H1 (cell line): ENCODE measurements at regions not wholly inside any gene's neighbourhood (a gene's known extent, or its start where the extent isn't known, plus 50 kb on each side); places are given as distances from the start of the nearest gene placed in this dataset.

Experiments
- CTCF ChIA-PET: fragments of 300-600 bp; sonication (Branson Sonifier 250); formaldehyde crosslinking; loops from one replicate; lab custom pipeline; 2021; ENCODE audit not compliant: partially characterized antibody; lab: Charles Lee
- POLR2A ChIA-PET: fragments of 300-600 bp; sonication (Branson Sonifier 250); formaldehyde crosslinking; loops from one replicate; lab custom pipeline; 2021; ENCODE audit warnings: inconsistent platforms; ENCODE audit not compliant: partially characterized antibody; lab: Charles Lee
- DNase-seq, 2 experiments: peaks; one replicate each; pipeline versions ENCODE4 v3.0.0 to v3.0.0-alpha.2; 2010 to 2022; ENCODE audit warnings: low spot score in 2 of 2, low read depth in 1 of 2, mixed read lengths in 1 of 2
- FAIRE-seq: peaks from 2 replicates; lab custom pipeline; 2011; peaks lifted over from hg19 to GRCh38; lab: Jason Lieb, UNC
- H2AFZ ChIP-seq: 2 replicates; pipeline ENCODE4 v1.8.1; 2012; ENCODE audit warnings: low read length, inconsistent platforms
- H2AK5ac ChIP-seq: 2 replicates; pipeline ENCODE4 v1.6.1; 2013; ENCODE audit warnings: low read depth, low read length
- H2BK120ac ChIP-seq: replicated peaks from 2 replicates; pipeline ENCODE3; 2013; ENCODE audit warnings: low read depth, low read length, inconsistent platforms
- H2BK12ac ChIP-seq: 2 replicates; pipeline ENCODE4 v1.6.1; 2013; ENCODE audit warnings: low read depth, low read length
- H2BK15ac ChIP-seq: 2 replicates; pipeline ENCODE4 v1.6.1; 2013; ENCODE audit warnings: low read length
- H2BK20ac ChIP-seq: 2 replicates; pipeline ENCODE4 v1.6.1; 2013; ENCODE audit warnings: low read length
- H2BK5ac ChIP-seq: 2 replicates; pipeline ENCODE4 v1.6.1; 2013; ENCODE audit warnings: low read depth, low read length
- H3K14ac ChIP-seq: 2 replicates; pipeline ENCODE4 v1.6.1; 2013; ENCODE audit warnings: inconsistent platforms; ENCODE audit not compliant: insufficient read length
- H3K18ac ChIP-seq: 2 replicates; pipeline ENCODE4 v1.6.1; 2013; ENCODE audit warnings: low read length; ENCODE audit errors: extremely low read depth
- H3K23ac ChIP-seq: 2 replicates; pipeline ENCODE4 v1.6.1; 2013; ENCODE audit warnings: inconsistent platforms; ENCODE audit not compliant: insufficient read length
- H3K23me2 ChIP-seq: 2 replicates; pipeline ENCODE4 v1.6.1; 2013; ENCODE audit warnings: low read depth, low read length
- H3K27ac ChIP-seq: 2 replicates; pipeline ENCODE4 v1.6.1; 2011; ENCODE audit warnings: low read depth, low read length, inconsistent platforms
- H3K27me3 ChIP-seq, 4 experiments: replicated peaks in 1 of 4; 1 replicate in 1 of 4; 2 replicates in 3 of 4; pipeline versions ENCODE4 v1.6.1 to v1.8.1; 2011 to 2013; ENCODE audit warnings: low read length in 3 of 4, mild to moderate bottlenecking in 3 of 4, inconsistent platforms in 2 of 4, mixed read lengths in 2 of 4, moderate library complexity in 1 of 4; ENCODE audit not compliant: control insufficient read depth in 3 of 4, insufficient read depth in 3 of 4; ENCODE audit errors: extremely low read depth in 1 of 4
- H3K36me3 ChIP-seq, 4 experiments: 2 replicates each; pipeline versions ENCODE4 v1.6.1 to v1.8.1; 2011 to 2013; ENCODE audit warnings: mild to moderate bottlenecking in 4 of 4, low read length in 3 of 4, moderate library complexity in 2 of 4, control low read depth in 1 of 4, inconsistent platforms in 1 of 4; ENCODE audit not compliant: insufficient read depth in 4 of 4, control insufficient read depth in 2 of 4
- H3K4ac ChIP-seq: replicated peaks from 2 replicates; pipeline ENCODE3; 2013; ENCODE audit warnings: low read length, low read depth, mixed read lengths, inconsistent platforms; ENCODE audit not compliant: insufficient read length
- H3K4me1 ChIP-seq, 4 experiments: replicated peaks in 1 of 4; 1 replicate in 1 of 4; 2 replicates in 3 of 4; pipeline versions ENCODE4 v1.6.1 to v1.8.1; 2011 to 2013; ENCODE audit warnings: low read length in 3 of 4, inconsistent platforms in 2 of 4, mixed read lengths in 1 of 4; ENCODE audit not compliant: insufficient read depth in 4 of 4, control insufficient read depth in 3 of 4
- H3K4me2 ChIP-seq, 2 experiments: 2 replicates each; pipeline versions ENCODE4 v1.6.1 to v1.8.1; 2011 to 2013; ENCODE audit warnings: low read depth in 2 of 2, low read length in 2 of 2, control low read depth in 1 of 2, inconsistent platforms in 1 of 2, mild to moderate bottlenecking in 1 of 2; ENCODE audit not compliant: insufficient read depth in 1 of 2
- H3K4me3 ChIP-seq, 4 experiments: fragments of 200-600, 300-600 bp in 1 of 4; sonication (generic), shearing (Covaris generic), sonication (Bioruptor Twin) in 1 of 4; 2 replicates each; pipeline versions ENCODE4 v1.5.1 to v1.8.1; 2011 to 2016; ENCODE audit warnings: low read length in 4 of 4, low read depth in 3 of 4, control low read depth in 2 of 4, inconsistent platforms in 2 of 4, mild to moderate bottlenecking in 2 of 4, mixed read lengths in 1 of 4, moderate library complexity in 1 of 4; ENCODE audit not compliant: insufficient read depth in 2 of 4; ENCODE audit errors: extremely low read depth in 1 of 4
- H3K56ac ChIP-seq: replicated peaks from 2 replicates; pipeline ENCODE3; 2013; ENCODE audit warnings: low read depth, mild to moderate bottlenecking, mixed read lengths, low read length, inconsistent platforms; ENCODE audit not compliant: insufficient read length
- H3K79me1 ChIP-seq: 2 replicates; pipeline ENCODE4 v1.6.1; 2013; ENCODE audit warnings: low read depth, low read length, control low read depth
- H3K79me2 ChIP-seq, 2 experiments: 2 replicates each; pipeline versions ENCODE4 v1.6.1 to v1.8.1; 2012 to 2013; ENCODE audit warnings: low read length in 2 of 2, mild to moderate bottlenecking in 2 of 2, inconsistent platforms in 1 of 2; ENCODE audit not compliant: insufficient read depth in 2 of 2, control insufficient read depth in 1 of 2
- H3K9ac ChIP-seq, 4 experiments: replicated peaks in 1 of 4; 1 replicate in 1 of 4; 2 replicates in 3 of 4; pipeline versions ENCODE4 v1.6.1 to v1.8.1; 2011 to 2013; ENCODE audit warnings: low read depth in 3 of 4, low read length in 3 of 4, control low read depth in 2 of 4, mild to moderate bottlenecking in 2 of 4, moderate library complexity in 2 of 4, inconsistent platforms in 1 of 4; ENCODE audit errors: extremely low read depth in 1 of 4
- H3K9me3 ChIP-seq, 2 experiments: 2 replicates each; pipeline versions ENCODE4 v1.6.1 to v1.8.1; 2012 to 2013; ENCODE audit warnings: mild to moderate bottlenecking in 2 of 2, moderate library complexity in 2 of 2, control low read depth in 1 of 2, inconsistent platforms in 1 of 2, low read depth in 1 of 2, low read length in 1 of 2, mixed read lengths in 1 of 2; ENCODE audit not compliant: insufficient read depth in 2 of 2
- H4K20me1 ChIP-seq, 2 experiments: replicated peaks in 1 of 2; 2 replicates each; pipeline versions ENCODE3 to v1.8.1; 2011 to 2013; ENCODE audit warnings: inconsistent platforms in 2 of 2, low read length in 2 of 2, mild to moderate bottlenecking in 1 of 2; ENCODE audit not compliant: insufficient read depth in 2 of 2, control insufficient read depth in 1 of 2
- H4K5ac ChIP-seq: 2 replicates; pipeline ENCODE4 v1.6.1; 2013; ENCODE audit warnings: low read length, low read depth, mixed read lengths, inconsistent platforms; ENCODE audit not compliant: insufficient read length
- H4K8ac ChIP-seq: 2 replicates; pipeline ENCODE4 v1.8.0; 2013; ENCODE audit warnings: mild to moderate bottlenecking, moderate library complexity, low read length, inconsistent platforms; ENCODE audit not compliant: insufficient read depth; ENCODE audit errors: extremely low read depth
- H4K91ac ChIP-seq: replicated peaks from 2 replicates; pipeline ENCODE3; 2013; ENCODE audit warnings: low read length, mixed read lengths, inconsistent platforms; ENCODE audit not compliant: insufficient read length
- EP300 ChIP-seq, 2 experiments: IDR thresholded peaks; 1 replicate in 1 of 2; 2 replicates in 1 of 2; pipeline ENCODE4 v1.6.1; 2011 to 2012; ENCODE audit warnings: low read depth in 2 of 2, low read length in 2 of 2, mild to moderate bottlenecking in 2 of 2, borderline replicate concordance in 1 of 2, inconsistent platforms in 1 of 2, moderate library complexity in 1 of 2
- ZNF274 ChIP-seq: IDR thresholded peaks from 2 replicates; pipeline ENCODE4 v1.7.0; 2012; ENCODE audit warnings: low read length, borderline replicate concordance; ENCODE audit errors: extremely low read depth
- TF ChIP-seq, protein P1 (sequence below): IDR thresholded peaks from 2 replicates; pipeline ENCODE4 v1.6.1; 2012; ENCODE audit warnings: low read length, inconsistent platforms

DNA sequence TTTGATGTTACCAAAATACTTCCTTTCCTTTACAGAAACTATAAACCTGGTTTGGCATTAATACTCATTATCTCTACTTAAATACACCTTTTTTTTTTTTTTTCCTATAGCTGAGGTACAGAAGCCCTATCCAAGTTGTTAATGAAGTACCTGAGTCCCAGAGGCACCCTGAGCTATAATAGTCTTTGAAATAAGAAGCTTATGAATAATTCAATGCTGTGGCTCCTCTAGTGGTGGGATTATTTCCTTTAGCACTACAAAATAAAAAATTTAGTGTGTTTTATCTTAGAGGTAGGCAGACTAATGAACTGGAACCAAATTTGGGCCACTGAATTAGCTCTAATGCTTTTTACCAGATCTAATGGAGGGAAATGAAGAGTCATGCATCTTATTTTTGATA is 611.9 kb downstream of the EDEM1 start:
- Histone ChIP-seq H2BK15ac (no peak overlapping the region), H3K4ac (no peak overlapping the region), H2BK5ac (no peak overlapping the region), H3K4me2 (no peak overlapping the region), H3K23me2 (no peaks in the 10 kb centered on the region), H3K27ac (no peak overlapping the region), H3K27me3 (no peaks in the 10 kb centered on the region), H4K8ac (no peak overlapping the region), H3K79me2 (no peaks in the 10 kb centered on the region), H2BK12ac (no peak overlapping the region), H3K56ac (no peak overlapping the region), H3K9me3 (no peaks in the 10 kb centered on the region), H2BK20ac (no peak overlapping the region), H3K36me3 (no peaks in the 10 kb centered on the region), H3K4me3 (no peak overlapping the region), H4K91ac (no peak overlapping the region), H2AFZ (no peak overlapping the region), H3K18ac (no peak overlapping the region), H3K23ac (no peak overlapping the region), H2AK5ac (no peak overlapping the region), H3K9ac (no peak overlapping the region), H3K79me1 (no peaks in the 10 kb centered on the region), H3K14ac (no peak overlapping the region), H3K4me1 (no peaks in the 10 kb centered on the region), H4K20me1 (no peaks in the 10 kb centered on the region), H2BK120ac (no peak overlapping the region)
- FAIRE-seq (no peak), DNase-seq (no peak)
- POLR2A ChIA-PET: no interaction called here
- TF ChIP-seq ZNF274 (no peak), EP300 (IDR thresholded peaks at IDR 0.05; ENCODE audit: borderline replicate concordance in 1 of 2, low read depth in 2 of 2, low read length in 2 of 2) (no peak)
- TF ChIP-seq, protein P1, sequence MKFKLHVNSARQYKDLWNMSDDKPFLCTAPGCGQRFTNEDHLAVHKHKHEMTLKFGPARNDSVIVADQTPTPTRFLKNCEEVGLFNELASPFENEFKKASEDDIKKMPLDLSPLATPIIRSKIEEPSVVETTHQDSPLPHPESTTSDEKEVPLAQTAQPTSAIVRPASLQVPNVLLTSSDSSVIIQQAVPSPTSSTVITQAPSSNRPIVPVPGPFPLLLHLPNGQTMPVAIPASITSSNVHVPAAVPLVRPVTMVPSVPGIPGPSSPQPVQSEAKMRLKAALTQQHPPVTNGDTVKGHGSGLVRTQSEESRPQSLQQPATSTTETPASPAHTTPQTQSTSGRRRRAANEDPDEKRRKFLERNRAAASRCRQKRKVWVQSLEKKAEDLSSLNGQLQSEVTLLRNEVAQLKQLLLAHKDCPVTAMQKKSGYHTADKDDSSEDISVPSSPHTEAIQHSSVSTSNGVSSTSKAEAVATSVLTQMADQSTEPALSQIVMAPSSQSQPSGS: no peak
- TF ChIP-seq, all 59 proteins: peak for 0
- CTCF ChIA-PET: interaction anchor here (0.6 to 1.6 kb wide), 3 partner anchors 10 to 237 kb away, joined by 3 to 4 read pairs (median 4); no protein-coding TSS in a partner anchor
- H4K5ac ChIP-seq: no peak overlapping the region
